ENCODE measurements at regions not wholly inside any gene's neighbourhood (a gene's known extent, or its start where the extent isn't known, plus 50 kb on each side); places are given as distances from the start of the nearest gene placed in this dataset.

DNA sequence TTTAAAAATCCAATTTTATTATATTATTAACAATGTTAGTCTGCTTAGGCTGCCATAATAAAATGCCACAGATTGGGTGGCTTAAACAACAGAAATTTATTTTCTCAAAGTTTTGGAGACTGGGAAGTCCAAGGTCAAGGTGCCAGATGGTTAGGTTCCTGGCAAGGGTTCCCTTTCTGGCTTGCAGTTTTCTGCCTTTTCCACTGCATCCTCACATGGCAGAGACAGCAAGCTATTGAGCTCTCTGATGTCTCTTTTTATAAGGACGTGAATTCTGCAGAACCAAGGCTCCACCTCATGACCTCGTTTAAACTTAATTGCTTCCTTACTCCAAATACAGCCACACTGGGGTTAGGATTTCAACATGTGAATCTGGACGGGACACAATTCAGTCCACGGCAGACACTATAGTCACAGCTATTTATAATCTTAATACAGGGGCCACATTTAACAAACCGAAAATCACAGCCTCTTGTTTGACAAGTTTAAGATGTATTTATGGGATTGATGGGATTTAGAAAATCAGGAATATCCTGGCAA lies 174.9 kb upstream of the PUM3 start:
- H3K9me3 ChIP-seq, result no peaks in the 10 kb centered on the region
- H3K4me3 ChIP-seq, result no peak overlapping the region
- H3K36me3 ChIP-seq, result no peaks in the 10 kb centered on the region
- H3K27ac ChIP-seq, result no peak overlapping the region
- in situ Hi-C loops (cut with MboI; ENCODE audit: low sequenced_read_pairs in 4 of 4) (no loop called here), intact Hi-C loops (cut with DNase I; ENCODE audit: low total_unique reads) (no loop called here)
- ATAC-seq, result peak in 1 of 2 donors; percentile 50
- no peak for DNase-seq
- no peaks in the 10 kb centered on the region for H3K27me3 ChIP-seq
- TF ChIP-seq POLR2A (IDR thresholded peaks at IDR 0.05) (no peak), CTCF (IDR thresholded peaks at IDR 0.05 in 4 of 5, conservative IDR thresholded peaks at IDR 0.05 in 1 of 5) (no peak)
- peaks cover 0 to 14% of the 10 kb centered on the region in 2 donors for H3K4me1 ChIP-seq

GRCh38 chr9:3018071-3018470 lies 174.2 kb upstream of the PUM3 start:
- no peaks in the 10 kb centered on the region for H3K9me3 ChIP-seq
- no peaks in the 10 kb centered on the region for H3K27me3 ChIP-seq
- no peak overlapping the region for H3K4me3 ChIP-seq
- in situ Hi-C loops (cut with MboI; ENCODE audit: low sequenced_read_pairs in 4 of 4), result no loop called here
- no peak for TF ChIP-seq CTCF (IDR thresholded peaks at IDR 0.05 in 4 of 5, conservative IDR thresholded peaks at IDR 0.05 in 1 of 5)
- TF ChIP-seq POLR2A (IDR thresholded peaks at IDR 0.05), result no peak
- peaks cover 0 to 14% of the 10 kb centered on the region in 2 donors for H3K4me1 ChIP-seq
- DNase-seq (no peak), ATAC-seq (no peak)
- H3K36me3 ChIP-seq, result no peaks in the 10 kb centered on the region
- H3K27ac ChIP-seq, result no peak overlapping the region
- intact Hi-C loops (cut with DNase I; ENCODE audit: low total_unique reads), result no loop called here

DNA sequence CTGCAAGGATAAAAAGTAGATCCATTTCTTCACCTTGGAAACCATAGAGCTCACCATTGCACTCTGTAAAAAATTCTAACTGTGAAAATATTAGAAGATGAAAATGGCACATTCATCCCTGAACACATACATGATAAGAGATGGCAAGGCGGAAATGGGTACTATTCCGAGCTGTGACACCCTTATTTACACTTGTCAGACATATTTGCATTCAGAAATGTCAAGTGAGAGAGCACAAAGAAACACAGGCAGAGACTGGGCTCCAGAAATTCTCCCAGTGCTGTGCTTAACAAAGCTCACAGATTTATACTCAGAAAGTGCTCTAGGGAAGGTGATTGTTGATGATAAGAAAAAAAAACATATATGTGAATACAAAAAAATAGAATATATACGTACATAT lies 170.3 kb upstream of the PUM3 start:
- Histone ChIP-seq H3K9me3 (no peaks in the 10 kb centered on the region), H3K36me3 (no peaks in the 10 kb centered on the region), H3K27me3 (no peaks in the 10 kb centered on the region), H3K4me3 (no peak overlapping the region), H3K27ac (no peak overlapping the region), H3K4me1 (peaks cover 0 to 10% of the 10 kb centered on the region in 2 donors)
- ATAC-seq (no peak), DNase-seq (no peak)
- intact Hi-C loops (cut with DNase I; ENCODE audit: low total_unique reads) (no loop called here), in situ Hi-C loops (cut with MboI; ENCODE audit: low sequenced_read_pairs in 4 of 4) (no loop called here)
- TF ChIP-seq POLR2A (IDR thresholded peaks at IDR 0.05), result no peak
- no peak for TF ChIP-seq CTCF (IDR thresholded peaks at IDR 0.05 in 4 of 5, conservative IDR thresholded peaks at IDR 0.05 in 1 of 5)

DNA sequence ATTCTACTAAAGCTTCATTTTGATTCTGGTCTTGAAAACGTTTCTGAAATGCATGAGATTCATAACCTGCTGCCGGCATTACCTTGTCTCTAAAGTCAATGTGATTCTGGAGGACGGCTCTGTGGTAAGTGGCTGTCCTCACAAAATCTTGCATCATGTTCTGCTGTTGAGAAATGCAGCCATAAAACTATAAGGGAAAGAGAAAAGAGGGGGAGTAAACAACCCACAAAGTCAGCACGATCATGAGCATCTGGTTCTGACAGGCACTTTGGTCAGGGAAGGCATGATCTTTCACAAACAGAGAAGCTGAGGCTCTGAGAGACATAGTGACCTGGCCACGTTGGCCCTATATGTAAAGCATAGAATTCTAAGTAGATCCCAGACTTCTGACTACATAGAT lies 168.9 kb upstream of the PUM3 start:
- intact Hi-C loops (cut with DNase I; ENCODE audit: low total_unique reads) (no loop called here), in situ Hi-C loops (cut with MboI; ENCODE audit: low sequenced_read_pairs in 4 of 4) (no loop called here)
- Histone ChIP-seq H3K9me3 (no peaks in the 10 kb centered on the region), H3K36me3 (no peaks in the 10 kb centered on the region), H3K4me1 (no peaks in the 10 kb centered on the region), H3K27me3 (no peaks in the 10 kb centered on the region), H3K27ac (no peak overlapping the region), H3K4me3 (no peak overlapping the region)
- TF ChIP-seq POLR2A (IDR thresholded peaks at IDR 0.05) (no peak), CTCF (IDR thresholded peaks at IDR 0.05 in 4 of 5, conservative IDR thresholded peaks at IDR 0.05 in 1 of 5) (no peak)
- ATAC-seq, result no peak
- DNase-seq, result no peak

DNA sequence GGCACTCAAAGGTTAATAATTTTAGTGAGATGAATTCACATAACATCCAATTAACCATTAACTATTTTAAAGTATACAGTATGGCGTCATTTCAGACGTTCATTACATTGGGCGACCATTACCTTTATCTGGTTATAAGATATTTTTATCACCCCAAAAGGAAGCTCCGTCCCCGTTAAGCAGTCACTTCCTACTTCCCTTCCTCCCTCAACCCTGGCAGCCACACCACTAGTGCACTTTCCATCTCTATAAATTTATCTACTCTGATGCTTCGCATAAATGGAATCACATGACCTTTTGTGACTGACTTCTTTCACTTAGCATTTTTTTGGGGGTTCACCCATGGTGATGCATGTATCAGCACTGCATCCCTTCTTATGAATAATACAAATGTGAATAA lies 168.3 kb upstream of the PUM3 start:
- H3K4me3 ChIP-seq, result no peak overlapping the region
- intact Hi-C loops (cut with DNase I; ENCODE audit: low total_unique reads), result no loop called here
- H3K27ac ChIP-seq, result no peak overlapping the region
- H3K4me1 ChIP-seq, result no peaks in the 10 kb centered on the region
- H3K27me3 ChIP-seq, result no peaks in the 10 kb centered on the region
- ATAC-seq (no peak), DNase-seq (no peak)
- TF ChIP-seq CTCF (IDR thresholded peaks at IDR 0.05 in 4 of 5, conservative IDR thresholded peaks at IDR 0.05 in 1 of 5), result no peak
- no peak for TF ChIP-seq POLR2A (IDR thresholded peaks at IDR 0.05)
- H3K36me3 ChIP-seq, result no peaks in the 10 kb centered on the region
- in situ Hi-C loops (cut with MboI; ENCODE audit: low sequenced_read_pairs in 4 of 4), result no loop called here
- H3K9me3 ChIP-seq, result no peaks in the 10 kb centered on the region

Data from gastrocnemius medialis (tissue), 4 donors.